ENCODE measurements at regions not wholly inside any gene's neighbourhood (a gene's known extent, or its start where the extent isn't known, plus 50 kb on each side); places are given as distances from the start of the nearest gene placed in this dataset.

DNA sequence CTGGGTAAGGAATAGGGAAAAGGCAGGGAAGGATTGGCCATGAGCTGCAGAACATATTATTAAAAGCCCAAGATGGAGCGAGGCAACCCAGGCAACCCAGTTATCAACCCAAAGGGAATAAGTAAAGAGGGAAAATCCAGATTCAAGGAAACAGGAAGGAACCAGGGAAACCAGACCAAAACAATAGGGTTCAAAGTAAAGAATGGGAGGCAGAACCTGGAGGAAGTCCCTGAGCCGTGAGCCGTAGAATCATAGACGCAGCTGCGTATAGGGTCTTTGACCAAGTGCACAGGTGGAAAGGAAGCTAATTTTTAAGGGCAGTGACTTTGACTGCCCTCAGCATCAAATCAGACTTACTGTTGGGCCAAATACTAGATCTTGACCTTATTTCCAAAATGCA, 98.5 kb upstream of the SRD5A3 start:
- H3K4me3 ChIP-seq, result no peak overlapping the region
- H3K27ac ChIP-seq, result no peak overlapping the region
- H3K36me3 ChIP-seq (ENCODE audit: low read depth), result no peaks in the 10 kb centered on the region
- H3K9me2 ChIP-seq (ENCODE audit: insufficient read depth), result no peaks in the 10 kb centered on the region
- BruUV-seq (replicated peaks), result no TSS peak
- H3K4me2 ChIP-seq, result no peak overlapping the region
- POLR2A ChIA-PET (ENCODE audit: unreplicated experiment), result no interaction called here
- no peaks in the 10 kb centered on the region for H4K20me1 ChIP-seq (ENCODE audit: insufficient read depth)
- H3K9me3 ChIP-seq (ENCODE audit: insufficient read depth, low read depth), result no peaks in the 10 kb centered on the region
- CTCF ChIA-PET, result no interaction called here
- H3K27me3 ChIP-seq (ENCODE audit: insufficient read depth, low read depth), result no peaks in the 10 kb centered on the region
- H3F3A ChIP-seq (ENCODE audit: insufficient read depth, low read depth), result no peaks in the 10 kb centered on the region
- no peak for TF ChIP-seq EZH2 (IDR thresholded peaks at IDR 0.05; ENCODE audit: low read depth)
- TF ChIP-seq, protein P1, sequence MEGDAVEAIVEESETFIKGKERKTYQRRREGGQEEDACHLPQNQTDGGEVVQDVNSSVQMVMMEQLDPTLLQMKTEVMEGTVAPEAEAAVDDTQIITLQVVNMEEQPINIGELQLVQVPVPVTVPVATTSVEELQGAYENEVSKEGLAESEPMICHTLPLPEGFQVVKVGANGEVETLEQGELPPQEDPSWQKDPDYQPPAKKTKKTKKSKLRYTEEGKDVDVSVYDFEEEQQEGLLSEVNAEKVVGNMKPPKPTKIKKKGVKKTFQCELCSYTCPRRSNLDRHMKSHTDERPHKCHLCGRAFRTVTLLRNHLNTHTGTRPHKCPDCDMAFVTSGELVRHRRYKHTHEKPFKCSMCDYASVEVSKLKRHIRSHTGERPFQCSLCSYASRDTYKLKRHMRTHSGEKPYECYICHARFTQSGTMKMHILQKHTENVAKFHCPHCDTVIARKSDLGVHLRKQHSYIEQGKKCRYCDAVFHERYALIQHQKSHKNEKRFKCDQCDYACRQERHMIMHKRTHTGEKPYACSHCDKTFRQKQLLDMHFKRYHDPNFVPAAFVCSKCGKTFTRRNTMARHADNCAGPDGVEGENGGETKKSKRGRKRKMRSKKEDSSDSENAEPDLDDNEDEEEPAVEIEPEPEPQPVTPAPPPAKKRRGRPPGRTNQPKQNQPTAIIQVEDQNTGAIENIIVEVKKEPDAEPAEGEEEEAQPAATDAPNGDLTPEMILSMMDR (conservative IDR thresholded peaks at IDR 0.05), result no peak
- no peaks in the 10 kb centered on the region for H3K4me1 ChIP-seq (replicated peaks; ENCODE audit: insufficient read depth)
- intact Hi-C loops (cut with micrococcal nuclease; ENCODE audit: unreplicated experiment), result no loop called here
- no peaks in the 10 kb centered on the region for H3K79me2 ChIP-seq (ENCODE audit: low read depth)
- DNase-seq, result no peak
- no peak overlapping the region for H2AFZ ChIP-seq

- Histone ChIP-seq H3K4me2 (no peak overlapping the region), H3K9me2 (ENCODE audit: insufficient read depth) (no peaks in the 10 kb centered on the region), H2AFZ (no peak overlapping the region), H3K27ac (no peak overlapping the region), H3K9me3 (ENCODE audit: insufficient read depth, low read depth) (no peaks in the 10 kb centered on the region), H3F3A (ENCODE audit: insufficient read depth, low read depth) (no peaks in the 10 kb centered on the region), H3K27me3 (ENCODE audit: insufficient read depth, low read depth) (no peaks in the 10 kb centered on the region), H3K4me1 (replicated peaks; ENCODE audit: insufficient read depth) (no peaks in the 10 kb centered on the region), H3K36me3 (ENCODE audit: low read depth) (no peaks in the 10 kb centered on the region), H3K79me2 (ENCODE audit: low read depth) (no peaks in the 10 kb centered on the region), H3K4me3 (no peak overlapping the region), H4K20me1 (ENCODE audit: insufficient read depth) (no peaks in the 10 kb centered on the region)
- TF ChIP-seq, protein P1 (conservative IDR thresholded peaks at IDR 0.05), result no peak
- TF ChIP-seq EZH2 (IDR thresholded peaks at IDR 0.05; ENCODE audit: low read depth), result no peak
- DNase-seq, result no peak
- intact Hi-C loops (cut with micrococcal nuclease; ENCODE audit: unreplicated experiment), result no loop called here
- CTCF ChIA-PET, result no interaction called here
- POLR2A ChIA-PET (ENCODE audit: unreplicated experiment), result no interaction called here
- no TSS peak for BruUV-seq (replicated peaks)
These were observed 97.3 kb upstream of the SRD5A3 start for GRCh38 chr4:55248756-55249155.

- Histone ChIP-seq H3F3A (ENCODE audit: insufficient read depth, low read depth) (no peaks in the 10 kb centered on the region), H4K20me1 (ENCODE audit: insufficient read depth) (no peaks in the 10 kb centered on the region), H3K36me3 (ENCODE audit: low read depth) (no peaks in the 10 kb centered on the region), H3K9me2 (ENCODE audit: insufficient read depth) (no peaks in the 10 kb centered on the region), H2AFZ (no peak overlapping the region), H3K4me2 (no peak overlapping the region), H3K27me3 (ENCODE audit: insufficient read depth, low read depth) (no peaks in the 10 kb centered on the region), H3K9me3 (ENCODE audit: insufficient read depth, low read depth) (no peaks in the 10 kb centered on the region), H3K4me1 (replicated peaks; ENCODE audit: insufficient read depth) (no peaks in the 10 kb centered on the region), H3K79me2 (ENCODE audit: low read depth) (no peaks in the 10 kb centered on the region), H3K4me3 (no peak overlapping the region), H3K27ac (no peak overlapping the region)
- DNase-seq, result no peak
- ChIA-PET POLR2A (ENCODE audit: unreplicated experiment) (no interaction called here), CTCF (no interaction called here)
- no TSS peak for BruUV-seq (replicated peaks)
- TF ChIP-seq EZH2 (IDR thresholded peaks at IDR 0.05; ENCODE audit: low read depth), result no peak
- TF ChIP-seq, protein P1 (conservative IDR thresholded peaks at IDR 0.05), result no peak
- intact Hi-C loops (cut with micrococcal nuclease; ENCODE audit: unreplicated experiment), result no loop called here
These were observed 96.6 kb upstream of the SRD5A3 start for GRCh38 chr4:55249476-55249875.
